Neuronal stem cell (in vitro differentiated cells): ENCODE measurements at regions not wholly inside any gene's neighbourhood (a gene's known extent, or its start where the extent isn't known, plus 50 kb on each side); places are given as distances from the start of the nearest gene placed in this dataset.

Experiments used
- DNase-seq: peaks from one replicate; pipeline ENCODE4 v3.0.0-alpha.2; 2013; ENCODE audit warnings: low spot score
- H2AFZ ChIP-seq: one replicate; pipeline ENCODE4 v1.6.1; 2013; ENCODE audit warnings: mild to moderate bottlenecking, low read length, inconsistent platforms
- H2AK5ac ChIP-seq: 2 replicates; pipeline ENCODE4 v1.6.1; 2013; ENCODE audit warnings: low read depth, mild to moderate bottlenecking, inconsistent platforms, low read length, moderate library complexity, mixed read lengths
- H2BK120ac ChIP-seq: 2 replicates; pipeline ENCODE4 v1.6.1; 2013; ENCODE audit warnings: low read depth, mild to moderate bottlenecking, inconsistent platforms, low read length, moderate library complexity, mixed read lengths
- H2BK12ac ChIP-seq: one replicate; pipeline ENCODE4 v1.6.1; 2013; ENCODE audit warnings: low read length, inconsistent platforms
- H2BK15ac ChIP-seq: 2 replicates; pipeline ENCODE4 v1.6.1; 2013; ENCODE audit warnings: mild to moderate bottlenecking, low read length, inconsistent platforms, mixed read lengths
- H2BK5ac ChIP-seq: one replicate; pipeline ENCODE4 v1.6.1; 2013; ENCODE audit warnings: inconsistent platforms, mild to moderate bottlenecking, low read length, moderate library complexity
- H3K14ac ChIP-seq: one replicate; pipeline ENCODE4 v1.6.1; 2013; ENCODE audit warnings: low read length, inconsistent platforms
- H3K18ac ChIP-seq: 2 replicates; pipeline ENCODE4 v1.6.1; 2013; ENCODE audit warnings: low read length, inconsistent platforms
- H3K23ac ChIP-seq: 2 replicates; pipeline ENCODE4 v1.6.1; 2013; ENCODE audit warnings: low read depth, mild to moderate bottlenecking, mixed read lengths, low read length, inconsistent platforms; ENCODE audit not compliant: poor library complexity
- H3K27ac ChIP-seq: replicated peaks from 3 replicates; pipeline ENCODE4 v1.5.1; 2013; ENCODE audit warnings: low read length, inconsistent platforms
- H3K27me3 ChIP-seq, 3 experiments: 2 replicates each; pipeline ENCODE4 v1.6.1; 2013; ENCODE audit warnings: low read length in 3 of 3, mild to moderate bottlenecking in 2 of 3, inconsistent platforms in 1 of 3, low read depth in 1 of 3, mixed read lengths in 1 of 3, moderate library complexity in 1 of 3; ENCODE audit not compliant: control insufficient read depth in 3 of 3, insufficient read depth in 3 of 3
- H3K36me3 ChIP-seq, 2 donors: replicated peaks in 1 of 2; 2 replicates each; pipeline ENCODE4 v1.6.1; 2013; ENCODE audit warnings: low read length in 2 of 2; ENCODE audit not compliant: control insufficient read depth in 2 of 2, insufficient read depth in 2 of 2
- H3K4ac ChIP-seq: 2 replicates; pipeline ENCODE4 v1.6.1; 2013; ENCODE audit warnings: inconsistent platforms, mild to moderate bottlenecking, low read length, moderate library complexity
- H3K4me1 ChIP-seq, 2 donors: 1 replicate in 1 of 2; 2 replicates in 1 of 2; pipeline ENCODE4 v1.6.1; 2013; ENCODE audit warnings: low read length in 2 of 2, low read depth in 1 of 2; ENCODE audit not compliant: control insufficient read depth in 2 of 2, insufficient read depth in 1 of 2
- H3K4me2 ChIP-seq: one replicate; pipeline ENCODE4 v1.6.1; 2013; ENCODE audit warnings: mild to moderate bottlenecking, low read length, inconsistent platforms; ENCODE audit not compliant: insufficient read depth, poor library complexity, severe bottlenecking
- H3K4me3 ChIP-seq, 2 donors: 2 replicates each; pipeline ENCODE4 v1.5.1; 2013; ENCODE audit warnings: low read length in 2 of 2, mild to moderate bottlenecking in 2 of 2, inconsistent platforms in 1 of 2, moderate library complexity in 1 of 2
- H3K79me1 ChIP-seq: one replicate; pipeline ENCODE4 v1.6.1; 2013; ENCODE audit warnings: low read depth, mild to moderate bottlenecking, inconsistent platforms, low read length, moderate library complexity
- H3K9ac ChIP-seq: one replicate; pipeline ENCODE4 v1.6.1; 2013; ENCODE audit warnings: mild to moderate bottlenecking, low read depth, low read length, inconsistent platforms; ENCODE audit not compliant: poor library complexity
- H3K9me3 ChIP-seq, 2 donors: replicated peaks in 1 of 2; 2 replicates each; pipeline versions ENCODE3 to v1.6.1; 2013; ENCODE audit warnings: low read length in 2 of 2, mild to moderate bottlenecking in 2 of 2, inconsistent platforms in 1 of 2, low read depth in 1 of 2, mixed read lengths in 1 of 2, moderate library complexity in 1 of 2; ENCODE audit not compliant: control insufficient read depth in 2 of 2, insufficient read depth in 1 of 2
- H4K8ac ChIP-seq: one replicate; pipeline ENCODE4 v1.6.1; 2013; ENCODE audit warnings: low read depth, mild to moderate bottlenecking, inconsistent platforms, low read length, moderate library complexity
- H4K91ac ChIP-seq: one replicate; pipeline ENCODE4 v1.6.1; 2013; ENCODE audit warnings: low read length, low read depth, mild to moderate bottlenecking, inconsistent platforms; ENCODE audit not compliant: poor library complexity
- WGBS, 2 donors: extraction: QIAGEN DNeasy Blood & Tissue Kit; methylation state at CpG; one replicate each; pipeline ENCODE4 v1.1.7; 2013; ENCODE audit warnings: missing lambda C conversion rate in 2 of 2, mixed read lengths in 1 of 2; ENCODE audit not compliant: insufficient read length in 2 of 2, insufficient replicate concordance in 1 of 2; ENCODE audit errors: extremely low coverage in 2 of 2; 5-methylcytosine and 5-hydroxymethylcytosine counted together

- Histone ChIP-seq H2BK5ac (no peak overlapping the region), H3K9me3 (no peaks in the 10 kb centered on the region), H2AFZ (no peak overlapping the region), H2BK12ac (no peak overlapping the region), H2BK15ac (no peak overlapping the region), H3K4me2 (no peak overlapping the region), H3K27ac (no peak overlapping the region), H3K4me1 (peaks cover 0 to 6% of the 10 kb centered on the region in 2 donors), H3K36me3 (no peaks in the 10 kb centered on the region), H3K79me1 (no peaks in the 10 kb centered on the region), H3K27me3 (no peaks in the 10 kb centered on the region), H2BK120ac (no peak overlapping the region), H4K8ac (no peak overlapping the region), H3K23ac (no peak overlapping the region), H4K91ac (no peak overlapping the region), H3K18ac (no peak overlapping the region), H3K4ac (no peak overlapping the region), H3K14ac (no peak overlapping the region), H3K9ac (no peak overlapping the region), H2AK5ac (no peak overlapping the region), H3K4me3 (no peak overlapping the region)
- WGBS, 2 donors: no CpG with 5 or more reads among the region's 14 CpGs
- DNase-seq: no peak
Observed at GRCh38 chr18:11516751-11517503, 92.5 kb upstream of the SLC35G4 start.

GRCh38 chr18:11514267-11514666 is 95.1 kb upstream of the SLC35G4 start:
- no CpG with 5 or more reads among the region's 1 CpG for WGBS, 2 donors
- no peak overlapping the region for H3K4me2 ChIP-seq

GRCh38 chr18:11512096-11513025 is 97.0 kb upstream of the SLC35G4 start:
- H3K27ac ChIP-seq: no peak overlapping the region
- no peak overlapping the region for H3K4me2 ChIP-seq
- no peak overlapping the region for H2BK120ac ChIP-seq
- peaks cover 0 to 4% of the 10 kb centered on the region in 2 donors for H3K4me1 ChIP-seq
- H3K23ac ChIP-seq: no peak overlapping the region
- no peak overlapping the region for H3K14ac ChIP-seq
- peak overlapping the region; percentile 69 for H2BK12ac ChIP-seq
- no peaks in the 10 kb centered on the region for H3K27me3 ChIP-seq
- no peak overlapping the region for H2BK5ac ChIP-seq
- no peak overlapping the region for H2BK15ac ChIP-seq
- no peaks in the 10 kb centered on the region for H3K79me1 ChIP-seq
- H3K4ac ChIP-seq: no peak overlapping the region
- H4K91ac ChIP-seq: no peak overlapping the region
- no peak overlapping the region for H2AFZ ChIP-seq
- H3K9ac ChIP-seq: no peak overlapping the region
- H4K8ac ChIP-seq: no peak overlapping the region
- WGBS, 2 donors: no CpG with 5 or more reads among the region's 8 CpGs
- no peaks in the 10 kb centered on the region for H3K9me3 ChIP-seq
- H3K18ac ChIP-seq: no peak overlapping the region
- DNase-seq: no peak
- H3K4me3 ChIP-seq: no peak overlapping the region
- no peak overlapping the region for H2AK5ac ChIP-seq
- no peaks in the 10 kb centered on the region for H3K36me3 ChIP-seq

More at GRCh38 chr18:11514267-11514666, 95.1 kb upstream of the SLC35G4 start:
- Histone ChIP-seq H3K9ac (no peak overlapping the region), H2AFZ (no peak overlapping the region), H4K8ac (no peak overlapping the region), H2BK12ac (no peak overlapping the region), H3K4me3 (no peak overlapping the region), H3K4ac (no peak overlapping the region), H3K23ac (no peak overlapping the region), H2BK120ac (no peak overlapping the region), H3K79me1 (no peaks in the 10 kb centered on the region), H3K36me3 (no peaks in the 10 kb centered on the region), H3K27me3 (no peaks in the 10 kb centered on the region), H3K27ac (no peak overlapping the region), H2BK5ac (no peak overlapping the region), H3K4me1 (peaks cover 0 to 6% of the 10 kb centered on the region in 2 donors), H2BK15ac (no peak overlapping the region), H3K14ac (no peak overlapping the region), H3K9me3 (no peaks in the 10 kb centered on the region), H3K18ac (no peak overlapping the region), H4K91ac (no peak overlapping the region), H2AK5ac (no peak overlapping the region)
- DNase-seq: no peak
